A549 (cell line): ENCODE measurements at regions not wholly inside any gene's neighbourhood (a gene's known extent, or its start where the extent isn't known, plus 50 kb on each side); places are given as distances from the start of the nearest gene placed in this dataset.

Source experiments
- ATAC-seq, 2 experiments: fragments of 200-7000 bp in 1 of 2; fragments of >200 bp in 1 of 2; cut with Nextera tagmentation in 1 of 2; cut with Tn5 transposase in 1 of 2; 3 replicates each; pipeline versions ENCODE4 v1.8.0 to v1.9.1; 2018 to 2020; ENCODE audit warnings: mild to moderate bottlenecking in 1 of 2, moderate library complexity in 1 of 2
- CTCF ChIA-PET: fragments of 300-600 bp; sonication (Branson Sonifier 250); formaldehyde crosslinking; extraction: SDS; loops from one replicate; lab custom pipeline; 2021; ENCODE audit warnings: antibody characterized with exemption, inconsistent platforms; lab: Yijun Ruan, JAX
- POLR2A ChIA-PET: fragments of 350-600 bp; formaldehyde crosslinking; extraction: SDS; loops from one replicate; lab custom pipeline; 2021; ENCODE audit warnings: antibody characterized with exemption, inconsistent platforms; lab: Yijun Ruan, JAX
- DNase-seq, 2 experiments: peaks; one replicate each; pipeline versions ENCODE4 v3.0.0 to v3.0.0-alpha.2; 2011 to 2016; ENCODE audit warnings: low read depth in 1 of 2, low spot score in 1 of 2
- FAIRE-seq: peaks from 2 replicates; lab custom pipeline; 2011; peaks lifted over from hg19 to GRCh38; lab: Jason Lieb, UNC
- H3K27ac ChIP-seq, 2 experiments: fragments of >200 bp; sonication (Bioruptor Twin); formaldehyde crosslinking; 3 replicates each; pipeline ENCODE4 v1.5.1; 2016 to 2017
- H3K4me1 ChIP-seq: fragments of >200 bp; sonication (Bioruptor Twin); formaldehyde crosslinking; 3 replicates; pipeline ENCODE4 v1.6.1; 2016
- H3K4me2 ChIP-seq: fragments of >200 bp; sonication (Bioruptor Twin); formaldehyde crosslinking; 3 replicates; pipeline ENCODE4 v1.6.1; 2016
- H3K4me3 ChIP-seq: fragments of >200 bp; sonication (Bioruptor Twin); formaldehyde crosslinking; 3 replicates; pipeline ENCODE4 v1.5.1; 2016
- H3K9me3 ChIP-seq: fragments of >200 bp; sonication (Bioruptor Twin); formaldehyde crosslinking; 3 replicates; pipeline ENCODE4 v1.6.1; 2016
- ATOH8 ChIP-seq: fragments of 250-450 bp; sonication (Bioruptor Pico); IDR thresholded peaks from 2 replicates; pipeline ENCODE4 v1.5.0; 2020; ENCODE audit warnings: low read depth, mild to moderate bottlenecking, moderate library complexity
- BHLHE40 ChIP-seq: IDR thresholded peaks from 2 replicates; pipeline ENCODE4 v1.6.1; 2012; ENCODE audit warnings: low read depth, low read length, inconsistent platforms
- CHD2 ChIP-seq: fragments of 150-350 bp; IDR thresholded peaks from 2 replicates; pipeline ENCODE4 v1.6.1; 2014; ENCODE audit warnings: low read length; ENCODE audit not compliant: partially characterized antibody
- CTCF ChIP-seq: fragments of >200 bp; sonication (Bioruptor Twin); formaldehyde crosslinking; IDR thresholded peaks from 3 replicates; pipeline ENCODE4 v1.5.1; 2016
- ESRRA ChIP-seq: fragments of 150-350 bp; IDR thresholded peaks from 2 replicates; pipeline ENCODE4 v1.6.1; 2014; ENCODE audit warnings: mild to moderate bottlenecking, low read length, borderline replicate concordance
- GATA3 ChIP-seq: IDR thresholded peaks from 2 replicates; pipeline ENCODE4 v1.6.1; 2012; ENCODE audit warnings: borderline replicate concordance
- HDAC2 ChIP-seq: fragments of 200-600 bp; sonication (generic); IDR thresholded peaks from 2 replicates; pipeline ENCODE4 v1.6.1; 2016
- HES2 ChIP-seq: fragments of >200 bp; sonication (Bioruptor Twin); formaldehyde crosslinking; IDR thresholded peaks from 2 replicates; pipeline ENCODE4 v1.6.1; 2016
- HEYL ChIP-seq: fragments of 250-450 bp; sonication (Bioruptor Pico); IDR thresholded peaks from 2 replicates; pipeline ENCODE4 v1.8.0; 2021; ENCODE audit warnings: mild to moderate bottlenecking, moderate library complexity
- HOXA7 ChIP-seq: fragments of 250-450 bp; sonication (Bioruptor Pico); IDR thresholded peaks from 2 replicates; pipeline ENCODE4 v1.5.0; 2020; ENCODE audit warnings: mild to moderate bottlenecking, moderate library complexity
- HOXB5 ChIP-seq: fragments of 250-450 bp; sonication (Bioruptor Pico); IDR thresholded peaks from 2 replicates; pipeline ENCODE4 v1.5.0; 2020; ENCODE audit warnings: mild to moderate bottlenecking, moderate library complexity
- JUN ChIP-seq, 2 experiments: fragments of >200 bp; sonication (Bioruptor Twin); formaldehyde crosslinking; IDR thresholded peaks; 2 replicates in 1 of 2; 3 replicates in 1 of 2; pipeline ENCODE4 v1.6.1; 2016 to 2017
- KDM5A ChIP-seq: fragments of 200-600 bp; sonication (generic); IDR thresholded peaks from 2 replicates; pipeline ENCODE4 v1.6.1; 2016; ENCODE audit warnings: antibody characterized with exemption, mild to moderate bottlenecking
- PHF8 ChIP-seq: fragments of 200-600 bp; sonication (generic); IDR thresholded peaks from 2 replicates; pipeline ENCODE4 v1.6.1; 2016; ENCODE audit warnings: low read depth, mild to moderate bottlenecking, antibody characterized with exemption, moderate library complexity, borderline replicate concordance
- POLR2AphosphoS2 ChIP-seq: conservative IDR thresholded peaks from 2 replicates; pipeline ENCODE4 v1.6.1; 2012; ENCODE audit warnings: low read length, improper control_type of control experiment, inconsistent platforms
- RCOR1 ChIP-seq: fragments of 150-350 bp; IDR thresholded peaks from 2 replicates; pipeline ENCODE4 v1.6.1; 2014; ENCODE audit warnings: antibody characterized with exemption, low read length, low read depth
- REST ChIP-seq: fragments of 200-600 bp; sonication (generic); IDR thresholded peaks from 2 replicates; pipeline ENCODE4 v1.6.1; 2016; ENCODE audit warnings: antibody characterized with exemption, mild to moderate bottlenecking, moderate library complexity
- RFX5 ChIP-seq: fragments of 450-650 bp; IDR thresholded peaks from 2 replicates; pipeline ENCODE4 v1.7.1; 2014; ENCODE audit warnings: antibody characterized with exemption, mild to moderate bottlenecking, moderate library complexity
- USF2 ChIP-seq: fragments of 450-650 bp; IDR thresholded peaks from 2 replicates; pipeline ENCODE4 v1.6.1; 2014; ENCODE audit warnings: antibody characterized with exemption
- ZC3H11A ChIP-seq: fragments of 450-650 bp; IDR thresholded peaks from 2 replicates; pipeline ENCODE4 v1.6.1; 2014; ENCODE audit warnings: antibody characterized with exemption, mild to moderate bottlenecking
- ZSCAN20 ChIP-seq: fragments of 250-450 bp; sonication (Bioruptor Pico); IDR thresholded peaks from 2 replicates; pipeline ENCODE4 v1.8.0; 2022; ENCODE audit warnings: mild to moderate bottlenecking, moderate library complexity
- WGBS: methylation state at CpG from one replicate; pipeline ENCODE4 v1.1.6; 2017; ENCODE audit errors: missing lambda C conversion rate; 5-methylcytosine and 5-hydroxymethylcytosine counted together

GRCh38 chr21:32949701-32950100 is 76.0 kb upstream of the OLIG2 start:
- no peak overlapping the region for H3K27ac ChIP-seq
- H3K4me3 ChIP-seq: no peak overlapping the region
- no peak for DNase-seq
- POLR2A ChIA-PET: no interaction called here
- H3K4me1 ChIP-seq: no peaks in the 10 kb centered on the region
- TF ChIP-seq HDAC2 (no peak), KDM5A (no peak)
- WGBS: 37% methylated on average over 2 of the region's 3 CpGs
- no peak for FAIRE-seq
- CTCF ChIA-PET: interaction anchor here (1.0 to 1.8 kb wide), 4 partner anchors 9 to 177 kb away, joined by 3 to 17 read pairs (median 4); no protein-coding TSS in a partner anchor
- H3K9me3 ChIP-seq: no peaks in the 10 kb centered on the region
- ATAC-seq: no peak
- H3K4me2 ChIP-seq: no peak overlapping the region

- H3K4me2 ChIP-seq: no peak overlapping the region
- H3K27ac ChIP-seq: no peak overlapping the region
- no peak for ATAC-seq
- no peak for FAIRE-seq
- ChIA-PET POLR2A (no interaction called here), CTCF (interaction anchor here (0.8 kb wide), 1 partner anchor 176 kb away, joined by 7 read pairs; no protein-coding TSS in a partner anchor)
- no peak overlapping the region for H3K4me3 ChIP-seq
- H3K9me3 ChIP-seq: no peaks in the 10 kb centered on the region
- 28% methylated on average over 4 of the region's 6 CpGs for WGBS
- TF ChIP-seq BHLHE40: no peak
- TF ChIP-seq REST: no peak
- TF ChIP-seq HOXA7 (CRISPR knock-in tag): no peak
- no peak for TF ChIP-seq CHD2
- TF ChIP-seq ZSCAN20: no peak
- TF ChIP-seq PHF8: no peak
- TF ChIP-seq JUN (IDR thresholded peaks at IDR 0.05): no peak
- no peak for TF ChIP-seq CTCF
- TF ChIP-seq ESRRA: no peak
- TF ChIP-seq USF2: no peak
- TF ChIP-seq HOXB5 (CRISPR knock-in tag): no peak
- no peak for TF ChIP-seq GATA3
- TF ChIP-seq POLR2AphosphoS2: no peak
- no peak for TF ChIP-seq ATOH8 (CRISPR knock-in tag)
- no peak for TF ChIP-seq HES2
- TF ChIP-seq RFX5: no peak
- TF ChIP-seq HEYL (CRISPR knock-in tag): no peak
- no peak for TF ChIP-seq ZC3H11A
- TF ChIP-seq RCOR1: no peak
- no peaks in the 10 kb centered on the region for H3K4me1 ChIP-seq
- DNase-seq: no peak
Measured at GRCh38 chr21:32951041-32951440, 74.7 kb upstream of the OLIG2 start.
